Liver (tissue), 8 donors: ENCODE measurements at regions not wholly inside any gene's neighbourhood (a gene's known extent, or its start where the extent isn't known, plus 50 kb on each side); places are given as distances from the start of the nearest gene placed in this dataset.

Experiments
- DNase-seq: peaks from one replicate; pipeline ENCODE4 v3.0.0-alpha.2; 2017; ENCODE audit warnings: low spot score
- H3K27ac ChIP-seq, 2 donors: one replicate each; pipeline ENCODE4 v1.7.0; 2013; ENCODE audit warnings: inconsistent platforms in 2 of 2, low read length in 2 of 2, control low read depth in 1 of 2, low read depth in 1 of 2, mild to moderate bottlenecking in 1 of 2
- H3K27me3 ChIP-seq, 4 donors: one replicate each; pipeline versions ENCODE4 v1.6.1 to v1.7.0; 2013; ENCODE audit warnings: low read length in 3 of 4, inconsistent platforms in 1 of 4, mild to moderate bottlenecking in 1 of 4, moderate library complexity in 1 of 4; ENCODE audit not compliant: control insufficient read depth in 4 of 4, insufficient read depth in 4 of 4
- H3K36me3 ChIP-seq, 4 donors: one replicate each; pipeline versions ENCODE4 v1.6.1 to v1.7.0; 2013; ENCODE audit warnings: low read length in 3 of 4, mild to moderate bottlenecking in 3 of 4, low read depth in 1 of 4, moderate library complexity in 1 of 4; ENCODE audit not compliant: control insufficient read depth in 4 of 4, insufficient read depth in 3 of 4
- H3K4me1 ChIP-seq, 4 donors: one replicate each; pipeline versions ENCODE4 v1.6.1 to v1.7.0; 2013; ENCODE audit warnings: low read length in 3 of 4, mild to moderate bottlenecking in 3 of 4, moderate library complexity in 1 of 4; ENCODE audit not compliant: control insufficient read depth in 4 of 4, insufficient read depth in 4 of 4
- H3K4me3 ChIP-seq, 3 donors: one replicate each; pipeline versions ENCODE4 v1.6.1 to v1.7.0; 2013; ENCODE audit warnings: low read length in 3 of 3, control low read depth in 1 of 3, low read depth in 1 of 3, mild to moderate bottlenecking in 1 of 3
- H3K9ac ChIP-seq, 2 donors: one replicate each; pipeline ENCODE4 v1.7.0; 2013; ENCODE audit warnings: low read length in 2 of 2, mild to moderate bottlenecking in 2 of 2, moderate library complexity in 2 of 2, control low read depth in 1 of 2, low read depth in 1 of 2
- H3K9me3 ChIP-seq, 4 donors: one replicate each; pipeline versions ENCODE4 v1.6.1 to v1.7.0; 2013; ENCODE audit warnings: low read length in 3 of 4; ENCODE audit not compliant: control insufficient read depth in 4 of 4
- ATF3 ChIP-seq: IDR thresholded peaks from 2 replicates; pipeline ENCODE4 v1.6.1; 2016; ENCODE audit warnings: antibody characterized with exemption
- CTCF ChIP-seq: fragments of 150-350 bp; IDR thresholded peaks from 2 replicates; pipeline ENCODE4 v1.5.1; 2017; ENCODE audit warnings: improper control_type of control experiment, low read depth, low read length; ENCODE audit not compliant: missing input control
- EGR1 ChIP-seq, 2 donors: IDR thresholded peaks; 2 replicates each; pipeline ENCODE4 v1.6.1; 2016 to 2018; ENCODE audit warnings: antibody characterized with exemption in 2 of 2, low read depth in 2 of 2
- FOXA1 ChIP-seq: IDR thresholded peaks from 2 replicates; pipeline ENCODE4 v1.6.1; 2016; ENCODE audit warnings: antibody characterized with exemption
- FOXA2 ChIP-seq: IDR thresholded peaks from 2 replicates; pipeline ENCODE4 v1.6.1; 2016; ENCODE audit warnings: antibody characterized with exemption
- GABPA ChIP-seq, 2 donors: IDR thresholded peaks in 1 of 2; conservative IDR thresholded peaks in 1 of 2; 2 replicates each; pipeline ENCODE4 v1.6.1; 2016; ENCODE audit warnings: antibody characterized with exemption in 2 of 2, mild to moderate bottlenecking in 1 of 2, moderate library complexity in 1 of 2
- HNF4A ChIP-seq, 2 donors: conservative IDR thresholded peaks; 2 replicates each; pipeline ENCODE4 v1.6.1; 2016; ENCODE audit warnings: antibody characterized with exemption in 2 of 2, mild to moderate bottlenecking in 2 of 2
- HNF4G ChIP-seq: IDR thresholded peaks from 2 replicates; pipeline ENCODE4 v1.6.1; 2016; ENCODE audit warnings: antibody characterized with exemption
- JUND ChIP-seq, 2 donors: IDR thresholded peaks; 2 replicates each; pipeline ENCODE4 v1.6.1; 2016; ENCODE audit warnings: antibody characterized with exemption in 2 of 2
- MAX ChIP-seq: IDR thresholded peaks from 2 replicates; pipeline ENCODE4 v1.6.1; 2016; ENCODE audit warnings: antibody characterized with exemption
- NR2F2 ChIP-seq: IDR thresholded peaks from 2 replicates; pipeline ENCODE4 v1.6.1; 2016; ENCODE audit warnings: antibody characterized with exemption
- RAD21 ChIP-seq, 2 donors: IDR thresholded peaks; 2 replicates each; pipeline ENCODE4 v1.6.1; 2016; ENCODE audit warnings: antibody characterized with exemption in 2 of 2, mild to moderate bottlenecking in 2 of 2
- RXRA ChIP-seq, 2 donors: IDR thresholded peaks; 2 replicates each; pipeline ENCODE4 v1.6.1; 2017 to 2018; ENCODE audit warnings: antibody characterized with exemption in 2 of 2, mild to moderate bottlenecking in 1 of 2
- SP1 ChIP-seq: IDR thresholded peaks from 2 replicates; pipeline ENCODE4 v1.6.1; 2018; ENCODE audit warnings: antibody characterized with exemption, mild to moderate bottlenecking
- TAF1 ChIP-seq: conservative IDR thresholded peaks from 2 replicates; pipeline ENCODE4 v1.6.1; 2016; ENCODE audit warnings: antibody characterized with exemption, mild to moderate bottlenecking
- YY1 ChIP-seq: IDR thresholded peaks from 2 replicates; pipeline ENCODE4 v1.6.1; 2016; ENCODE audit warnings: antibody characterized with exemption, mild to moderate bottlenecking
- ZBTB33 ChIP-seq: IDR thresholded peaks from 2 replicates; pipeline ENCODE4 v1.6.1; 2016; ENCODE audit warnings: antibody characterized with exemption
- WGBS: extraction: QIAGEN DNeasy Blood & Tissue Kit; methylation state at CpG from one replicate; pipeline ENCODE4 v1.1.7; 2013; 5-methylcytosine and 5-hydroxymethylcytosine counted together
- TF ChIP-seq, protein P1 (sequence below): IDR thresholded peaks from 2 replicates; pipeline ENCODE4 v1.6.1; 2016; ENCODE audit warnings: antibody characterized with exemption, mild to moderate bottlenecking
- donor health status: healthy.
- donor health status: healthy.
- donor health status: healthy.
- donor health status: healthy.
- donor health status: healthy.

GRCh38 chr5:26761045-26761444, 277.3 kb downstream of the CDH9 start:
- Histone ChIP-seq H3K27me3 (no peaks in the 10 kb centered on the region), H3K27ac (no peak overlapping the region), H3K9me3 (no peaks in the 10 kb centered on the region), H3K4me3 (no peak overlapping the region), H3K4me1 (no peaks in the 10 kb centered on the region), H3K9ac (no peak overlapping the region), H3K36me3 (no peaks in the 10 kb centered on the region)
- TF ChIP-seq ATF3 = no peak
- no peak for TF ChIP-seq TAF1
- no peak for TF ChIP-seq EGR1 (IDR thresholded peaks at IDR 0.05; ENCODE audit: low read depth in 2 of 2)
- no peak for TF ChIP-seq MAX
- no peak for TF ChIP-seq FOXA1
- TF ChIP-seq JUND (IDR thresholded peaks at IDR 0.05) = no peak
- TF ChIP-seq HNF4A (conservative IDR thresholded peaks at IDR 0.05) = no peak
- TF ChIP-seq HNF4G = no peak
- WGBS = 80% methylated on average over 7 of the region's 7 CpGs
- DNase-seq = no peak

DNA sequence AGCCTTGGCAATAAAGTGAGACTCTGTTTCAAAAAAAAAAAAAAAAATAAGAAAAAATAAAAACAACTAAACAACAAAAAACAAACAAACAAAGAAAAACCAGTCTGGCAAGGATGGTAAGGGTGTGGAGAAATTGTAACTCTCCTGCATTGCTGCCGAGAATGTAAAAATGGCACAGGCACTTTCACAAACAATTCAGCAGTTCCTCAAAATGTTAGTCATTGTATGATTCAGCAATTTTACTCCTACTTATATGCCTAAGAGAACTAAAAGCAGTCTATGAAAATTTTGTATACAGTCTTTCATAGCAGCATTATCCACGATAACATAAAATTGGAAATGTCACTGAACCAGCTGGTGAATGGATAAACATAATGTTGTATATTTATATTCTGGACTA, 280.4 kb downstream of the CDH9 start:
- Histone ChIP-seq H3K4me3 (no peak overlapping the region), H3K4me1 (no peaks in the 10 kb centered on the region), H3K36me3 (no peaks in the 10 kb centered on the region), H3K27ac (no peak overlapping the region), H3K27me3 (no peaks in the 10 kb centered on the region), H3K9ac (no peak overlapping the region), H3K9me3 (no peaks in the 10 kb centered on the region)
- TF ChIP-seq, protein P1, sequence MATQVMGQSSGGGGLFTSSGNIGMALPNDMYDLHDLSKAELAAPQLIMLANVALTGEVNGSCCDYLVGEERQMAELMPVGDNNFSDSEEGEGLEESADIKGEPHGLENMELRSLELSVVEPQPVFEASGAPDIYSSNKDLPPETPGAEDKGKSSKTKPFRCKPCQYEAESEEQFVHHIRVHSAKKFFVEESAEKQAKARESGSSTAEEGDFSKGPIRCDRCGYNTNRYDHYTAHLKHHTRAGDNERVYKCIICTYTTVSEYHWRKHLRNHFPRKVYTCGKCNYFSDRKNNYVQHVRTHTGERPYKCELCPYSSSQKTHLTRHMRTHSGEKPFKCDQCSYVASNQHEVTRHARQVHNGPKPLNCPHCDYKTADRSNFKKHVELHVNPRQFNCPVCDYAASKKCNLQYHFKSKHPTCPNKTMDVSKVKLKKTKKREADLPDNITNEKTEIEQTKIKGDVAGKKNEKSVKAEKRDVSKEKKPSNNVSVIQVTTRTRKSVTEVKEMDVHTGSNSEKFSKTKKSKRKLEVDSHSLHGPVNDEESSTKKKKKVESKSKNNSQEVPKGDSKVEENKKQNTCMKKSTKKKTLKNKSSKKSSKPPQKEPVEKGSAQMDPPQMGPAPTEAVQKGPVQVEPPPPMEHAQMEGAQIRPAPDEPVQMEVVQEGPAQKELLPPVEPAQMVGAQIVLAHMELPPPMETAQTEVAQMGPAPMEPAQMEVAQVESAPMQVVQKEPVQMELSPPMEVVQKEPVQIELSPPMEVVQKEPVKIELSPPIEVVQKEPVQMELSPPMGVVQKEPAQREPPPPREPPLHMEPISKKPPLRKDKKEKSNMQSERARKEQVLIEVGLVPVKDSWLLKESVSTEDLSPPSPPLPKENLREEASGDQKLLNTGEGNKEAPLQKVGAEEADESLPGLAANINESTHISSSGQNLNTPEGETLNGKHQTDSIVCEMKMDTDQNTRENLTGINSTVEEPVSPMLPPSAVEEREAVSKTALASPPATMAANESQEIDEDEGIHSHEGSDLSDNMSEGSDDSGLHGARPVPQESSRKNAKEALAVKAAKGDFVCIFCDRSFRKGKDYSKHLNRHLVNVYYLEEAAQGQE = no peak
- TF ChIP-seq YY1 (no peak), NR2F2 (no peak), FOXA2 (no peak), GABPA (IDR thresholded peaks at IDR 0.05 in 1 of 2, conservative IDR thresholded peaks at IDR 0.05 in 1 of 2) (no peak), EGR1 (IDR thresholded peaks at IDR 0.05; ENCODE audit: low read depth in 2 of 2) (no peak), CTCF (no peak), JUND (IDR thresholded peaks at IDR 0.05) (no peak), MAX (no peak), ZBTB33 (no peak), HNF4G (no peak), TAF1 (no peak), SP1 (no peak), HNF4A (conservative IDR thresholded peaks at IDR 0.05) (no peak), RXRA (IDR thresholded peaks at IDR 0.05) (no peak), ATF3 (no peak), RAD21 (IDR thresholded peaks at IDR 0.05) (no peak)
- WGBS = 72% methylated on average over 2 of the region's 2 CpGs
- DNase-seq = no peak
